Fibroblast of gingiva (primary cell): ENCODE measurements at regions not wholly inside any gene's neighbourhood (a gene's known extent, or its start where the extent isn't known, plus 50 kb on each side); places are given as distances from the start of the nearest gene placed in this dataset.
A peak's percentile ranks its signal among the peaks of the same experiment; 100 is the strongest.

Experiments
- DNase-seq: peaks from one replicate; pipeline ENCODE4 v3.0.0-alpha.2; 2011; ENCODE audit warnings: low read depth

DNA sequence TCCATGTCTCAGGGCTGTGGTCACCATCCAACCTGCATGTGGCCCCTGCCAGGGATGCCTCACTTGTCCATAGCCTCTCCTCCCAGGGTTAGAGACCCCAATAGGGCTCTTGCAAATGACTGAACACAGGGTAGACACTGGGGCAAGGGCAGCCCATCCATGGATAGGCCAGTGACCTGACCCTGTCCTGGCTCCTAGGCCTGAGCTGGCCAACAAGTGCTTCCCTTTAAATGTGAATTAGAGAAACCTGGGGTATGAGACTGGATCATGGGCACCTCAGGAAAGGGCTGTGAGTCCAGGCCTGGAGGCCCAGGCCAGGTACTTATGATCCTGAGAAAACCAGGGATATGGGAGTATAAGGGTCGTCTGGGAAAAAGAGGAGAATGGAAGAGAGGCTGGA is 64.5 kb downstream of the COPS8 start:
- DNase-seq, result no peak

DNA sequence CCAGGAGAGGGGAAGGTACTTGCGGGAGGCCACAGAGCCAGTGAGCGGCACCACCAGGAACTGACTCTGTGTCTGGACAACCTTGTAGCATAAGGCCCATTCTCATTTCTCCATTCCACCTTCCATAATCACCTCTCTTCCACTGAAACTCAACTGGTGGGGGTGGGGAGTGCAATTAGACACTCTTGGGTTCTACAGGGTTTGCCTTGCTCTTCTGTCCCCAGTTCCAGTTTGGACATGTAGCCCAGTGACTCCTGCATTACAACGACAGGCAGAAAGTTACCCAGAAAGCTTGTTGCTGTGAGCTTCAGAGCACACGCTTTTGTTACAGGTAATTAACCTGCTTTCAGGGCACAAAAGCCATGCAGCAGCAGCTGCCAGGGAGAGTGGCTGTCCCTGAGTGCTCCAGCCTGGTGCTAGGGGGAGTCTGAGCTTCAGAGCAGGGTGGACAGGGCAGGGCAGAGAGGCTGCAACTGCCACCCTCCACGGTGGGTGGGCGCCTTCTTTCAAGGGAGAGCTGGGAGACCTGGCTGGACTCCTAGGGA is 65.2 kb downstream of the COPS8 start:
- no peak for DNase-seq

DNA sequence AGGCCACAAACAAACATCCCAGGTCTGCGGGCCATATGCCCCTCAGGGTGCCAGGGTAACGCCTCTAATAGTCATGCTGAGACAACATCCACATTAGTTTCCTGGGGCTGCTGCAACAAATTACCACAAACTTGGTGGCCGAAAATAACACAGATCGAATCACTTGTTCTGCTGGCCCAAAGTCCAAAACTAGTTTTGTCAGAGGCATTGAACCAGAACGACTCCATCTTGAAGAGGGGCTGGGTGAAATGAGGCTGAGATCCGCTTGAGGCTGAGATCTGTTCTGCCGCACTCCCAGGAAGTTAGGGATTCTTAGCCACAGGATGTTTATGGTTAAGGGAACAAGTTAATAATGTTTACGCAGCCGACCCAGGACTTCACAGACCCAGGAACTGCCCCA is 66.7 kb downstream of the COPS8 start:
- DNase-seq, result peak; percentile 86

DNA sequence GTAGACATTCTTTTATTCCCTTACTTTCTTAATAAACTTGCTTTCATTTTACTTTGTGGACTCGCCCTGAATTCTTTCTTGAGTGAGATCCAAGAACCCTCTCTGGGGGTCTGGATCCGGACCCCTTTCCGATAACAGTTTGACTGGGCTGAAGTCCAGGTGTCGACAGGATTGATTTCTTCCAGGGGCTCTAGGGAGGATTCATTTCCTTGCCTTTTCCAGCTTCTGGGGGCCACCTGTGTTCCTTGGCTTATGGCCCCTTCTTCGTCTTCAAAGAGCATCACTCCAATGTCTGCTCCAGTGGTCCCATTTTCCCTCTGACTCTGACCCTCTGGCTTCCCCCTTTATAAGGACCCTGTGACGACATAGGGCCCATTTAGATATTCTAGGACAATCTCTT is 67.5 kb downstream of the COPS8 start:
- DNase-seq, result no peak

DNA sequence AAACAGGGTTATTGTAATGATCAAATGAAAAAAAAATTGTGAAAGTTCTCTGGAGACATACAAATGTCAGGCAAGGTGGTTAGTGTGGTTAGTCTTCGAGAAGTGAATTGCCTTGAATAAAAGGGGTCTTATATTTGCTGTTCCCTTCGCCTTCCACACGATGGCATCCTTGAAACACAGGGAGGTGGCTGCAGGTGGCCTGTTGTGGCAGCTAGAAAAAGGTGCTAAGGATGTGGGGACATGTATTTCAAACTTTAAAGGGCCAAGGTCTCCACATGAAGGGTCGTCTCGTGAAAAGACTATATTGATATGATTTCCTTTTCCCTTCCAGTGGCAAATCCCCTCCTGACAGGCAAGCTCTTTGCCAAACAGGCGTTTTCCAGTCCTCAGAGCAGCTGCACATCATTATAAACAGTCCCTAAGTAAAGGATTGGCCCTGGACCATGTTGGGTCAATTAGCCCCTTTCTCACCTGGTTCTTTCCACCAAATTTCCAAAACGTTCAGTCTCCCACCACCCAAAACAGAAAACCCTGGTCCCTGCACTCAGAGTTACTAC is 68.5 kb downstream of the COPS8 start:
- DNase-seq, result peak; percentile 69

DNA sequence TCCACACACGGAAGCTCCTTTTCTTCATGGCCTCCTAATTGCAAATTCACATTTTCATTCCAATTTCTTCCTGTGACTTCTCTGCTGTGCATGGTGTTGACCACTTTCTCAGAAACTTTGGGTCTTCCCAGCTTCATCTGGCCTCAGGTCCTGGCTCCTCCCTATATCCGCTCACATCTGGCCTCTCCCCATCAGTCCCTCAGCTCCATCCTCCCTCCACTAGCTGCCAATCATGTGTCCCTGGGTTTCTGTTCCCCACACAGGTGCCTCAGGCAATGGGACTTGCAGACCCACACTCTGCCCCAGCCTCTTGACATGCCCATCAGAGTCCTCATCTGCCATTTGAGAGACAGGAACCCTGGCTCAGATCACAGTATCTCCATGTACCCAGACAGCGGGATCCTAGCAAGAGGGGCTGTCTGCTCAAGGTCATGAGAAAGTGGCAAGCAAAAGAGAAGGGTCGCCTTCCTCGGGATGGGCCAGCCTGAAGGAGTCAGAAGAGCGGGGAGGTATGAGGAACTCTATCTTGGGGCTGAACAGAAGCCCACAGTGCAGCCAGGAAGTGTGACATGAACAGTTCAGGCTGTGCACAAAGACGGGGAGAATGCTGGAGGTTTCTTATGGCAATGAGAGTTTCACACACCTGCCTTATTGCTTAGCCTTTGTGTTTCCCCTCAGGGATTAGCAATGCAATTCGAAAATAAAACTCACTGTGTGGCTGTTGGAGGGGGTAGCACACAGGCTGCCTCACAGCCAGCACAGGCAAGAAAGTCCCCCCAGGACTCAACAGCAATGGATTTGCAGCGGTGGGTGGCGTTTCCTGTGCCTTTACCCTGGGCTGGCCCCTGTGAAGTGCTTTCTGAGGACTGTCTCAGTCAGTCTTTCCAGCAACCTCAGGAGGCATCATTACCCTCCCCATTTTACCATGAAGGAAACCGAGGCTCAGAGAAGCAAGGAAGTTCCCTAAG is 69.5 kb downstream of the COPS8 start:
- no peak for DNase-seq

DNA sequence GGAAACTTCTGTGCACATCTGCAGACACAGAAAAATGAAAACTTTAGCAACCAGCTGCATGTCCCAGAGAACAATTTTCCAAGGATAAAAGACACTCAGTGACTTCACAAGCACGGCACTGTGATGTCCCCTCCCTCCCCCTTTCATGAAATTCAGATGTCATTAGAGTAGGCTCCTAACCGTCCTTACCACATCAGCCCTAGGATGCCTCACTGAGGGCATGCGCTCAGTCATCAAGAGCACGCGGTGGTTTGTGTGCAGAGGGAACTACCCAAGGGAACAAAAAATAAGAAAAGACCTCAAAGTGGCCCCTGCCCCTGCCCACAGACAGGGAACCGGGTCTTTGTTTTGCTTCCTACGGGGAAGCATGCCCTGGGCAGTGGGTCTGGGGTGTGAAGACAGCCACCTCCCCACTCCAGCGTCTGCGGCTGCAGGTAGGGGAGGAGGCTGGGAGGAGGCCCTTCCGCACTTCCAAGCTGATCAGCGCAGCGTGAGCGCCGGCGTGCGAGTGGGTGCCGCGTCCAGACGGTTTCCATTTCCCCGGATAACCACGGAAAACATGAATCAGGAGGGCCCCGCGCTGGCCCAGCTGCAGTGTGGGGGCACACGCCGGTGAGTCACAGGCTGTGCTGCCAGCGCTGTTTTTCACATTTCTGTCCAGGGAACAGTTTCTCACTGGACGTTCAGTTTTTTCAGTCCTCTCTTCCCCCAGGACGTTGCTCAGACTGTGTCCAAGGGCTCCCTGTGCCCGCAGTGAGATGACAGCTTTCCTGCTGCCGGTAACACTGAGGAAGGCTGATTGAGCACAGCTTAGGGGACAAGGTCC is 70.6 kb downstream of the COPS8 start:
- peak; percentile 95 for DNase-seq

DNA sequence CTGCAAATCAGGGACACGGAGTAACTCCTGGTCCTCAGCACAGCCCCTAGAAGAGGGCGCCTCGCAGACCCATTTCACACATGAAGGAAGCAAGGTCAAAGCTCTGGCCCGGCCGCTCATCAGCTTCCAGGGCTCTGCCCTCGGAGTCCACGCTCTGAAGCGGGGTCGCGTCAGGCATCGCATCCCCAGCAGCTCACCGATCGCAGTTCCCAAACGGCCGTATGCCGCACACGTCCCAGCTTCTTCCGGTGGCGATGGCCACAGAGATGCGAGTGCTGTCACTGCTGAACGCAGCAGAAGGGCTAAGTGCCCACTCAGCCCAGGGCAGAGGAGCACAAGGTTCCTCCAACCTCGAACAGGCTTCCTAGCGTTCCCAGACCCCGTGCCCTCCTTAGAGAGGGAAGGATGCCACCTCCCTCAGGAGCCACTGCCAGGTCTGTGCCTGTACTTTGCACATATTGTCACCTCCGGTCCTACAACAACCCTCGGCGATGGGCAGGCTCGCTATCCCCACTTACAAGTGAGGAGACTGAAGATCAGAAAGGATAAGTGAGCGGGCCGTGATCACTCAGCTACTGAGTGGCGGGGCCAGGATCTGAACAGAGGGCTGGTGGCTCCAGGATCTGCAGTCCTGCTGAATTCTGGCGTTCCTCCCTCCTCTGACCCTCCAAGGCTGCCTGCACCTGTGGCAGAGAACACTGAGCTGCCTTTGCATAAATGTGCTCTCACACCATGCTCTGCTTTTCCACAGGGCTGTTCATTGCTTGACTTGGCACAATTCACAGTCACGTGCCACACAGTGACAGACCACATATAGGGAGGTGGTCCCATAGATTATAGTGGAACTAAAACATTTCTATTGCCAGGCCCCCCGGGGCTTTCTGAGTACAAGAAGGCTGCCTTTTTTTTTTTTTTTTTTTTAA is 71.4 kb downstream of the COPS8 start:
- peak; percentile 49 for DNase-seq

DNA sequence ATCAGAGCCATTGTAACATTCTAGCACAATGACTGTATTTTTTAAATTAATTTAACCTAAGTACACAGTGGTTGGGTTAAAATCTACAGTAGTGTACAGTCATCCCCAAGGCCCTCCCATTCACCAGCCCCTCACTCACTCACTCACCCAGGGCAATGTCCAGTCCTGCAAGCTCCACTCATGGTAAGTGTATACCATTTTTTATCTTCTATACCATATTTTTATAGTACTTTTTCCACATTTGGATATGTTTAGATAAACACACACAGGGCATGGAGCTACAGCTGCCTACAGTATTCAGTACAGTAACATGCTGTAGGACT is 72.1 kb downstream of the COPS8 start:
- no peak for DNase-seq

DNA sequence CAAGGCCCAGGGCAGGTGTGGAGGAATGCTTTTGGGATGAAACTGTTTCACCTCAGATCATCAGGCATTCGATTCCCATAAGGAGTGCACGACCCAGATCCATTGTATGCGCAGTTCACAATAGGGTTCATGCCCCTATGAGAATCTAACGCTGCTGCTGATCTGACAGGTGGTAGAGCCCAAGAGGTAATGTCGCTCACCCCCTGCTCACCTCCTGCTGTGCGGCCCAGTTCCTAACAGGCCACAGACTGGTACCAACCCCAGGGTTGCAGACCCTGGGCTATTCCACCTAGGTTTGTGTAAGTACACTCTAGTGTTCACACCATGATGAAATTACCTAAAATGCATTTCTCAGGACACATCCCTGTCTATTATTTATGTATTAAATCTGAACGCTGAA is 72.5 kb downstream of the COPS8 start:
- DNase-seq, result no peak

DNA sequence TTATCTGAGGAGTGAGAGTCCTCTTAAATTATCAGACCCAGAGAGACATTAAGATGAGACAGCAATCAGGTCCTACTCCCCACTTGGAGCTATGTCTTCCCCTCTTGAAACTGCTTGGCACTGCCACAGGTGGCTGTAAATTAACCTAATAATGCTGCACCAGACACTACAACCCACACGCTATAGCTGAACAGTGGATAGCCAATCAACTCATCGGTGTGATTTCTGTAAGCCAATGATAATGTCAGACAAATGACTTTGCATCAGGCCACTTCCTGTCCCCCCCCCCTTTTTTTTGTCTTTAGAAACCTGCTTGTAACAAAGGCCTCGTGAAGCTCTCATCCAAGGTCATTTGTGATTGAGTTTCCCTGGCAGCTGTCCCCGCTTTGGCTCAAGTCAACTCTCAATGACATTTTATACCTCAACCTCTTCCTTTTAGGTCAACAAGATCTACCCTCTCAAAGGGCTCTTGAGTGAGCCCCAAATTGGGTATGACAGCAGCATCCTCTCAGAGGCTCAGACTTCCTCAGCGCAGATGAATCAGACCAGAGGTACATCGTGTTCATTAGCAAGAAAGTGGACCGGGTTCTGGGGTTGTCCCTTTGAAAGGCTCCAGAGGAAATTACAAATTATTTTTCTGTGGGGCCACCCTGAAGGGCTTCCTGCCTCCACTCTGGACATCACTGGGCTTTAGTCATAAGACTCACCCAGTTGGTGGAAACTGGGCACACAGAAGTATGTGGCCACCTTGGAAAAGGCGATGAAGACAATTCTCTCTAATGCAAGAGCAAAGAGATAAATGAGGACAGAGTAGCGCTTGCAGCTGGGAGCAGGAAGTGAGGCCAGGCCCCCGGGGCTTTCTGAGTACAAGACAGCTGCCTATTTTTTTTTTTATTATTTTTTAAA is 73.6 kb downstream of the COPS8 start:
- peak; percentile 94 for DNase-seq

DNA sequence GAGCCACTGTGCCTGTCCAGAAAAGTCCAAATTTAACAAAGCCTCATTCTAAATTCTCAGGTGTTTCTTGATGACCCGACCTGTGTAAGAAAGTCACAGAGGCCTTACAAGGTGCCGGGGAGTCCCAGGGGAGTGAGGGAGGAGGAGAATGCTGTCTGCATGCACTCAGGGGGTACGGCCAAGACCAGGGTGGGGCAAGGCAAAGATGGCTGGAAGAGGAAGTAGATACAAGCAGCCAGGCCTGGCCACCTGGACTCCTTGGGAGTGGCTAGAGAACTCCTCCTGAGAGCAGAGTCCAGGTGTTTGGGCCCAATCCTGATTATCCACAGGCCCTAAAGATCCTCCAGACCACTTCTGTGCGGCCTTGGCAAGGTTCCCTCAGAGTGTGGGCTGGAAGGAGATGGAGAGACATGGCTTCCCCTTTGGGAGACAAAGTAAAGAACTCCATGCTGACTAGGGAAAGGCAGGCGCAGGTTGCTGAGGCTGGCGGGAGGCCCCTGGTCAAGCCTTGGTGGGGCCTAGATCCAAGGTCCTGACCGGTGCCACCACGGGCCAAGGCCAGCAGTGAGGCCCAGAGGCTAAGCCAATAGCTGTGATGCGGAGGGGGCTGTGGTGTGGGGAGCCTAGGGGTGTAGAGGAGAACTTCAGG is 74.7 kb downstream of the COPS8 start:
- no peak for DNase-seq

DNA sequence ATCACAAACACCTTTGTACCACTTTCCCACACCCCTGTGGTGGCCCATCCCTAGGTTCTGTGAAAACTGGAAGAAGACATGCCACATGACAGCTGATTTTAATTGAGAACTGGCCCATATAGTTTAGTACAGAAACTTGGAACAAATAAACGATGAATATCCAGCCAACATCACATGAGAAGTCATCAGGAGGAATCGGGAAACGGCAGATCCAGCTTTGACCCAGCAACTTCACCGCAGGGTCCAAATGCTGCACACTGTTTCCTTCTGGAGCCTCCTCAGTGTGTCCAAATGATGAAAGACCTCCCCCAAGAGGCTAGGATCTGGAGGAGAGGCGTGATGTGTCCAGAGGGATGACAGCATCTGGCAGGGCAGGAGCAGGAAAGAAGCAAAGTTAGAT is 75.5 kb downstream of the COPS8 start:
- peak; percentile 92 for DNase-seq

DNA sequence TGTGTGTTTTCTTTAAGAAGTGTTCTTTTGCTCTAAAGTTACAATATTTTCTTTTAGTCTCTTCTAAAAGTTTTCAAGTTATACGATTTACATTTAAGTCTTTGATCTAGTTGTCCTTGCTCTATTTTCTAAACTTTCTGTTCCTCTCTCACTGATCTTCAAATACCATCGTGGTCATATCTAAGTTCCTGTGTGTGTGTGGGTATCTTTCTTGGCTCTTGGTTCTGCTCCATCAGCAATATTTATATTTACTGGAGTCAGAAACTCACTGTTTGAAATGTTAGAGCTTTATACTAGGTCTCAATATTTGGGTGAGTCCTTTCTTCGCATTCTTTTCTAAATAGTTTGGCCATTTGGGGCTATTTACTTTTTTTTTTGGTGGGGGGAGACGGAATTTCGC is 77.3 kb downstream of the COPS8 start:
- DNase-seq, result no peak

DNA sequence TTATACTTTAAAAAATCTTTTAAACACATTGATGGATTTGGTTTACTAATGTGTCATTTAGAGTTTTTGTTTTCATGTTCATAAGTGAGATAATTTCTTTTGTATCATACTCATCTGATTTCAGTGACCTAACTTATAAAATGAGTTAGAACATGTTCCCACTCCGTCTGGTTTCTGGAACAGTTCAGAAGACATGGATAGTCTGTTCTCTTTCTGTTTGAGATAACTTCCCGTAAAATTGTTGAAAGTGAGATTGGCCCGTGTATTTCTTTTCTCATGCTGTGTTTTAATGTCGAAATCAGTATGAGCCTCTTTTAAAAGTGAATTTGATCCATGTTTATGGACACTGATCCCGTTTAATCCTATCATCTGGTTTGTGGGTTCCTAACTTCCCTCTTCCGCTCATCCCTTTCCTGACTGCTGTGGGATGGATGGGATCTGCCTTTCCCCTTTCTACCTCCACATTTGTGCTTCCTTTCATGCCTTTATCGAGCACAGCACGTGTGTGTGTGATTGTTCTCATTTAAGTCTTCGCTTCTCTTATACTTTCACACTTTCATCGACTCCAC is 78.9 kb downstream of the COPS8 start:
- no peak for DNase-seq

DNA sequence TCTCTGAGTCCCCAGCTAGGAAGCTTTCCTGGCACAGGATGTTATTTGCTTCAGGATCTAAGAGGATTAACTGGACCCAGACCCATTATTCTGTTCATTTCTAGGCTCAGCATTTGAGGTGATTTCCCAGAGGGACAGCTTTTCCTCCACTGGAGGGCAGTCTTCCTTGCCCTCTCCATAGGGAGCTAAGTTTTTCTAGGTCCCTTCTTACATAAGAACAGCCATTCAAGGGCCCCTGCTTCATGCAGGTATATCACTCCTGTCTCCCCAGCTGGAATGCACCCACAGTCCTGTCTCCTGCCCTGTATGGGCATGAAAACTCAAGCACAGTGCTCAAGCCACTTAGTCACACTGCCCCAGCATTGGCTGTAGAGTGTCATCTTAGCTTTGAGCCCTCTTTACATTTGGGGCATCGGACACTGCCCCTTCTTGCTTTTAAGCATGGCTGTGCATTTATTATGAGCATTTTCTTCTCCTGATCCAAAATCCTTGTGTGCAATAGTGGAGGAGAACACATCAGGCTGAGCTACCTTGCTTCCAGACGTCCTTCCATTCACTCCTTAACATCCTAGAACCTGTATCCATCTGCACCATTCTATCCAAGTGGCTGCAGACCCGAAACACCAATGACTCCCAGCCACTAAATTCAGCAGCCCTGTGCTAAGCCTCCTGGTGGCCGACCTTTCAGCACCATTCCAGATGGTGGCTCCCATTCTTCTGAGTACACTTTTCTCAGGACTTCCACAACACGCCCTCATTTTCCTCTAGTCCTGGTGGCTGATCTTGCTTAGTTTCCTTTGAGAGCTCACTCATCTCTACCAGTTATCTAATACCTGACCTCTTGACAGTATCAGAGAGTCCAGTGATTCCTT is 80.0 kb downstream of the COPS8 start:
- DNase-seq, result no peak

DNA sequence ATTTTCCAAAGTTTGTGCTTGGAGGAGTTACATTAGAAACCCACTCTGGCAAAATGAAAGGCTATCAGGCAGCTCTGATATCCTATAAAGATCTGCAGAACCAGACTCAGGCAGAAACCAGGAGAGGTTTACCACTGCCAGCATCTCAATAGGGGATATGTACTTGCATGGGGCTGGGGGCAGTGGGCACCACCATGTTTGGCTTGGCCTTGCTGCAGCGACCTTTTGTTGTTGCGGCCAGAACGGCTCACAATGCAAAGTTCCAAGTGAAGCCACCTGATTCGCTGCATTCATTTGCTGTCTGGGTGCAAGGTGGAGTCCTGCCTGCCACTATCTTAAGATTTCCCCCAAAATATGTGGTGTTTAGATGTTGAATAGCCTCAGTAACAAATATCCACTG is 81.3 kb downstream of the COPS8 start:
- DNase-seq, result no peak

DNA sequence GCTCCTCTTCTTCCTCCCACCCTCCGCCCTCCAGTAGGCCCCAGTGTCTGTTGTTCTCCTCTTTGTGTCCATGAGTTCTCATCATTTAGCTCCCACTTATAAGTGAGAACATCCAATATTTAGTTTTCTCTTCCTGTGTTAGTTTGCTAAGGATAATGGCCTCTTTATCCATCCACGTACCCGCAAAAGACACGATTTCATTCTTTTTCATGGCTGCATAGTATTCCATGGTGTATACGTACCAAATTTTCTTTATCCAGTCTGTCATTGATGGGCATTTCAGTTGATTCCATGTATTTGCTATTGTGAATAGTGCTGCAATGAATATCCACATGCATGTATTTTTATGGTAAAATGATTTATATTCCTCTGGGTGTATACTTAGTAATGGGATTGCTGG is 82.2 kb downstream of the COPS8 start:
- no peak for DNase-seq

DNA sequence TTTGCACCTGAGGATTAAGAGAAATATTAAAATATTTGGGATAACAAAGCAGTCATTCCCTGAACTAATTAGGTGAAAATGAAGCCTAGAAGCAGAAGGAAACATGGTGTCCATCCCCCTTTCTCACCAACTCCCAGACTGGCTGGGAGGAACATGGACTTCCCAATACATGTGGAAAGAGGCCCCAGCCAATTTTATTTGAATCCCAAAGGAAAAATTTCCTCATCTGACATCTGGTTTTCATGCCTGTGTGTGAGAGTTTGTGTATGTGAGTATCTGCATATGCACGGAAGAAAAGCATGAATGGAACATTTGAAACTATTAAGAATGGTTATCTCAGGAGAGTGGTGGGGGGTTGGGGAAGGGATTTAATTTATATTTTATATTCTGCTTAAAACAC is 84.3 kb downstream of the COPS8 start:
- DNase-seq, result peak; percentile 79
